HG03175 (cell line): ENCODE measurements at regions not wholly inside any gene's neighbourhood (a gene's known extent, or its start where the extent isn't known, plus 50 kb on each side); places are given as distances from the start of the nearest gene placed in this dataset.

Source experiments
- ATAC-seq: cut with Tn5 transposase; IDR thresholded peaks from one replicate; pipeline ENCODE4 v1.9.1; 2021; ENCODE audit warnings: mild to moderate bottlenecking, moderate library complexity; ENCODE audit not compliant: unreplicated experiment

DNA sequence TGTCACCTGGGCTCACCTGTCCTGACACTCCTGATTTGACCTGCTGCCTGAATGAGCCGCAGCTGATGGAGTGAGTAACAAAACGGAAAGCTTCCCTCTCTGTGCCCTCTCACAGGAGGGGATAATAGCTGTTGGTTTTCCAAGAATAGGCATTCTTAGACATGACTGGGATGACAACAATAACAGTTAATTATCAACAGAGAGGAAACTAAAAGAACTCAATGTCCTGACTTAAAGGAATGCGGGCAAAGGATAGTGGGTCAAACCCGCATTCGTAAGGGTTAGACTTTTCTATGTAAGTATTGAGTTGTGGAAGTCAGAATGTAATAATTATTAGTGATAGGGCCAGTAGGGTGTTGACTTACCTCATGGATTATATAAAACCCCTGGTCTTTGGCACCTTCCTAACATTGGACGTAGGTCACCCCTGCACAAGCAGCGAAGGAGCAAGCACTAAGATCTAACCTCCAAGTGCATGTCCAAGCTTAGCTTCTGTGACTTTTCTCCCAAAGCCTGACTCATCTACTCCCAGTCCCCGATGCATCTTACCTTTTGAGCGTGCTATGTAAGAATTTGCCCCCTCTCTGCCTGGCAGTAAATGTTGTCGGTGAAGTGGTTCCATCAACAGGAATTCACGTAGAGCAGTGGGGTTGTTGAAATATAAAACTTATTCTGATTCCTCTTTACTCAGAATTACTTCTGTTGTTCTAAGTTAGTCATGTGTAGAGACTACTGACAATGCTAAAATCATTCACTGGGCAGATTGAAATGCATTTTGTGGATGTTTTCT, 442.3 kb downstream of the FGF9 start:
- ATAC-seq, result no peak

DNA sequence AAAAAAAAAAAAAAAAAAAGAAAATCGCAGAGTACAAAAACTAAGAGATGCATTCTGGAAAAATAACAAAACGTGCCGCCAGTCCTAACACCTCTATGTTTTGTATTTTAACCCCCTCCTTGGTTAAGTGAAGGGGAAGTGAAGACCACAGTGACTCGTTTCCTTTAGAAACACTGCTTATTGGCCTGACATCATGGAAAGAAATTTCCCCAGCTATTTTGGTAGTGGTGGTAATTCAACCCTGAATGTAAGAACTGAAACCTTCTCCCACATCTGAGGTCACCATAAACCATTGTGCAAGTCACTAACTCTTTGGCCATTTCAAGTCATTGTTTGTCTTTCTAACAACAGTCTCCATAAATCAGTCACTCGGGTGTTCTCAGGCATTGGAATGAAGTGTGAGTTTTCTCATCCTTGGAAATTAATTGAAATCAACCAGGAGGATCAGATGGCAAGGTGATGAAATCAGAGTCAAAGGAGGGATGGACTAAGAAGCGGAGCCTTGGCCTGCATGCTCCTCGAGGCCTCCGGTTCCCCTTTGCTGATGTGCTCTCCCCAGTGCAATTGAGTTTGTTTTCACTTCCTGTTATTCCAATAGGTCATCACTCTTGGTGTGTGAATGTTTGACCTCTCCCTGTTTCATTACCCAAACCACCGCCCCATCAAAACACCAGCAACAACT, 443.9 kb downstream of the FGF9 start:
- peak; percentile 90 for ATAC-seq

DNA sequence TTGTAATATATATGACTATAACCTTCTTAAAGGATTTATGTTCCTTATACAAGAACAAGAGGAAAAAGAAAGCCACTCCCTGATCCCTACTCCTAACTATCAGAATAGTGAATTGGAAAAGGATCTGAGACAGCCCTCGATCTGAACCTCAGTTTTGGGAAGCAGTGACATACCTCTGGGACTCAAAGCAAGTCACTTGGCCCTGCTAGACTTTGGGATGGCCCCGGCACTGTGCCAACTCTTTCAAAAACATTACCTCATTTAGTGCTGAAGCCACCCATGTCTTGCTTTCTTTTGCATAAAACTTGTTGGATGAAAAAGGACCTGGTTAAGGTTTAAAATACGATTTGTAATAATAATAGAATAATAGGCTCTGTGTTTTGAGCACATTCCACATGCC, 447.3 kb downstream of the FGF9 start:
- ATAC-seq, result no peak

DNA sequence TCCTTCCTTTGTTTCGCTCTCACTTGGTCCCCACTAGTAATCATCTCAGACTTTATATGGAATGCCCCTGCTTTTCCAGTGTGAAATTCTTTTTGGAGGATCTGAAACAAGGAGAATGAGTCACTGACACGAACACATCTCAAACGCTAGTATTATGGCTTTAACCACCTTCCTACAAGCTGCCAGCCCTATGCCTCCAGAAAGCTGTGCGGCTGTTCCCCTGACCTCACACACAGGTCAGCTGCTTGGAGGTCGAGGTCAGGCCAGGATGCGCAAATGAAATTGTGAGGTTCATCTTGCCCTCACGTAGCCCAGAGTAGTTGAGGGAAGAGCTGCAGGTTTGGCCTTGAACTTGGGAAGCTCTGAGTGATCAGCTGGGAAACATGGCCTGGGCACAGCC, 449.8 kb downstream of the FGF9 start:
- no peak for ATAC-seq

DNA sequence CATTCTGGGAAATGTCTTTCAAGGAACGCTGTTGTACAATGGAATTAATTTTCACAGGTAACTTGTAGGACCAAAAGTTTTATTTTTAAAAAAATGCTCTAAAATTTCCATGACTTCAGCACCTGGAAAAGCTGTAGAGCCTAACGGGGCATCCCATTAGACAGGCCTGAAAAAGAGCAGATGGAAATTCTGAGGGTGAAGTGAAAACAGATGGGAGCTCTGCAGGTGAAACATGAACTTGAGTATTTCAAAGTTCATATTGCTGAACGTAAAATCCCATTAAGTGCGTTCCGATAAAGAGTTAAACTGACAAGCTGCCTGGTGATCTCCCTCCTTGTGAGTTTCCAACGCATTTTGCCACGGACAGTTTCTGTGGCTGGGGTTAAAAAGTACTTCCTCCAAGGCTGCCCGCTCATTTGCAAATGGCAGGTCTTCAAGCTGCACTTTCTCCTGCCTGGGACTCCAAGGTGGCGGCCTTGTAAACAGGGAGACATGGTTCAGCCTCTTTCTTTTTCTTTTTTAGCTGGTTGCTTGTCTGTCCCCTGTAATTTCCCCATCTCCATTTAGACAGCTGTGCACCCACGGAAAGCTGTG, 450.4 kb downstream of the FGF9 start:
- no peak for ATAC-seq

DNA sequence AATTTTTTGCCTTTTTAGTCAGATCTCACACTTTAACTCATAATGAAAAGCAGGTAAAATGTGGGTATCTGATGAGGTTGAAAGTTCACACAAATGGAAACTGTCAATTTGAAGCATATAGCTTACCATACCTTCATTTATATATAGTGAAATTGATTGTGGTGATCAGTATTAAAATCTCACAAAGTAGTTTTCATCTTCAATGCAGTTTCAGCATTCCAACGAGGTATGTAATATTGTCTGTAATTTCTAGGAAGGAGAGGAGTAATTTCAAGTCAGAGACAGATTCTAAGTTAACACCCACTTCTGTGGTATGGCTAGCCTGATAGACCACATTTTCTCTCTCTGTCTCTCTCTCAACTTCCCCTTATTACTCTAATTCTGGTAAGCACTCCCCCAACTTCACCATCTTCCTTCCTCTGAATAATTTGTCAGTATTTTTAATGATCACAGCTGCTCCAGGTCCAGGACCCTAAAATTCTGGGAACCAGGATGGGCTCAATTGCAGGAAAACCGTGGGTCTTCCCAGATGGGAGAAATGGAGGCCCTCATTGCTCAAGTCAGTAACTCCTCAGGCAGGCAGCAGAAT, 455.7 kb downstream of the FGF9 start:
- peak; percentile 98 for ATAC-seq

DNA sequence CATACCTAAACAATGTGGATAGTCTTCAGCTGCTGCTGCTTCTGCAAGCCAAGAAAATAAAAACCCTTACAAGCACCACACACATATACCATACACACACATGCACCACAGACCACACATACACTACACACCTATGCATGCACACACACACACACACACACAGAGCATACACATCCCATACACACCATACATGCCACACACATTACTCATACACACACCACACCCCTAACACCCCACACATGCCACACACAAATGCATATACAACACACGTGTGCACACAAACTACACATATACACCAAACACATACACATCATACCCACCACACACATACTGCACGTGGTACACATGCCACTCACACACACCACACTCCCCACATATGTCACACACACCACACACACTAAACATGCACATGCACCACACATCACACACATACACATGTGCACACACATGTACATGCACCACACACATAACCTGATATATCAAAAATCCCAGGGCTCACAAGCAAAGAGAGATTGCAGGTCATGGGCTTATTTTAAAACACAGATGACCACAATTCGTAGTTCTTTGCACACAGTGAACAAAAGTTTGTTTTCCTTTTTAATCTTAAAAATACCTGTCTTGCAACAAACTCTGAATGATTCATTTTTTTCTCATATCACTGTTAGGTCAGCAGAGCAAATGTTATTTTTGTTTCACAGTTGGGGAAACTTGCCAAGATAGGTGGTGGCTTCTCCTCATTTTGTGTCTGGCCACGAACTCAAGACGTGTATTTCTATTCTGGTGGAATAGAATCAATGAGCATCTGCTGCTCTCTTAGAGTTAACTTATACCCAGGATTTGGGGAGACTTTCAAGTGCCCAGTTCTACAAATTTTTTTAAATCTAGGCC, 456.6 kb downstream of the FGF9 start:
- ATAC-seq, result no peak

DNA sequence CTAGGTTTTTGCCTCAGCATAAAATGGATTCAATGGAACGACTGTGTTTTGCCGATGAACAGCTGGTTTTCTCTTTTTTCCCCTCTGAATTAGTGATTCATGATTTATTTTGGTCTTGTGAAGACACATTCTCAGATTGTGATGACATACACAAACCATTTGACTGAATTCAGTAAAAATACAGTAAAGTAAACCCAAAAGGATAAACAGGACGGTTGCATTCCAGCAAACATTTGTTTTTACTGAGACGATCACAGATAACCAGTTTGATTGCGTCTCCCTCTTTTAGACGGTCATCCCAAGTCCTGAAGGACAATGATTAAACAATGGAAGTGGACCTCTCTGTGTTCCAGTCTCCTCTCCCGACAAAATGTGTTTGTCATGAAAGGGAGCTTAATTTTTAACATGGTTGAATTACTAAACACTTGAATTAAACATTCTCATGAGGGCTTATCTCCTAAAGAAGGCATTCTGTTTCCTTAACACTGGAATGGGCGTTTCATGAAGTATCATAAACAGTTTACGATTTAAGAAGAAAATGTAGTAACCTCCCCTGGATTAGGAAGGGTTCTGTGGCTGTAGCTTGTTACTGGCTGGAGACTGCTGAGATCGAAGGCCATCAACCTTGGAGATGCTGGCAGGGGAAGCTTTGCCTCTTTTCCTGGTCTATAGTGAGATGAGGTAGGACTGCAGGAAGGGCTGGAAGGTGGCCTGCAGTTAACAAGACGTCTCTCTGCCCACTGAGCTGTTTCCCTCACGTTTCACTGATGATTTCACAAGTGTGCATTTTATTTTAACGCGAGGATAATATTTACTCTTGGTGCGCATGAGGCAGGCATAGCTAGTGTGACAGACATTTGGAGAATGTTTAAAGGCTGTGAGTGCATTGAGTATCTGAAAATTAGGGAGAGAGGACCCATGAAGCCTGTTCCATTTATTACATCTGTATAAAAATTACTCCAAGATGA, 457.9 kb downstream of the FGF9 start:
- ATAC-seq, result no peak

DNA sequence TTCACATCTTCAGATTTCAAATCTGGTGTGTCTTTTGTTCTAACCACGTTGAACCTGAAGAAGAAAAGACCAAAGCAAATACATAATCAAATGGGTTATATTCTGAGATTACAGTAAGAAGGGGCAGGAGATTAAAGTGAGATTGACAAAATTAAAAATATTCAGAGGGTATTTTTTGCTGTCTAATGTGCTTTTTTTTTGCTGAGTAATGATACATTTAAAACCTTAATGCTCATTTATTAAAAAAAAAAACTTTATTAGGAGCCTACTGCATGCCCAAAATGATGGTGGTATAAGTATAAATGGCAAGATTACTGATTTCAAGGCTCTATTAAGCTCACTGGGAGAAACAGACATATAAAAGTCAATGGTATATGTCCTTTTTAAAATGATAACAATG, 459.4 kb downstream of the FGF9 start:
- ATAC-seq, result no peak

DNA sequence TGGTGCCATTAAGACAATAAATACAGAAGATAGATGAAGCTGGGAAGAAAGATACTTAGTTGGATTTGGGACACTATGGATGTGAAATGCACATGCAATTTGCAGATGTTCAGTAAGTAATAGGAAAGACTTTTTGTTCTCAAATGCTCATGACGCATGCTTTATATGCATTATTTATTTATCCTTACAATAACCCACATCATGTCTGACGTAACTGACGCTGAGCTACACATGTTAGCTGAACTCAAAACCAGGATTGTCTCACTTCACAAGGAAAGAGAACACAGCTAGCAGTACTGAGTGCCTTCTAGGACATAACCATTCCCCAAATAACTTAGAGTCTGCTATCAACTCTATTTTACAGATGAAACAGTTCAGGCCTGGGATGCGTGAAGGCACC, 463.4 kb downstream of the FGF9 start:
- no peak for ATAC-seq

DNA sequence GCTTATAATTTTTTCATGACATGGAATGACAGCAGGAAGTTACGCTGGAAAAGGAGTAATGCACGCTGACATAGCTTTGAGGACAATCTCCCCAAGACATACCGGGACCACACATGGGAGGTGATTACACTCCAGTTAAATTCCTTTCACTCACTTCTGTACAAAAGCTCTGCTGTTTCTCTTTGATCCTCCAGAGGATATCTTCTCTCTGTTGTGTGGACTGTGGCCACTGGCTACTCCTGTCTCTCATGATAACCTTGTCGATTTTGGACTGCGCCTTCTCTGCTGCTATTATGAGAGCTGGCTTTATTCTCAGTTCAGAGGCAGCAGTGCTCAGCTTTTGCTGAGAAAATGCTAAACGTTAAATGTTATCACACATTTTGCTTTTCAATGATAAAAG, 464.6 kb downstream of the FGF9 start:
- ATAC-seq, result no peak

DNA sequence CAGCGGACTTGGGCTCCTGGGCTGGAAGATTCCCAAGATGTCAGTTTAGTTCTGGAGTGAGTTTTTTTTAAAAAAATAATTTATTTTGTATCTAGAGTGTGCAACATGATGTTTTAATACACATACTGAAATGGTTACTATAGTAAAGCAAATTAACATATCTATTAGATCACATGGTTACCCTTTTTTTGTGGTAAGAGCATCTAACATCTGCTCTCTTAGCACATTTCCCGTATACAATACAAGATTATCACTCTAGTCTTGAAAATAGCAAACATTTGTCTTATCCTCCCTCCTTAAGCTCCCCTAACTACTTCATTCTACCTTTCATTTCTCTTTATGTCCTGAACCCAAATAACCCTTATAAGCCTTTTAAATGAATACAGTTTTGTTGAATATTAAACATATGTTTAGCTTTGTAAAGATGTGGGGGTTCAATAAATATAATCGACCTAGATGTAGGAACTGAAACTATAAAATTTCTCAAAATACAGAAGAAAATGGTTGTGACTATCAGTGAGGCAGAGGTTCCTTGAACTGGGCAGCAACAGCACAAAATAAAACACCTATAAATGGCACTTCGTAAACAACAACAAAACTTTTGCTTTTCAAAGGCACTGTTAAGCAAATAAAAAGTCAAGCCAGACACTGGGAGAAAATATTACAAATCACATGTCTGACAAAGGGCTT, 466.6 kb downstream of the FGF9 start:
- ATAC-seq, result no peak

DNA sequence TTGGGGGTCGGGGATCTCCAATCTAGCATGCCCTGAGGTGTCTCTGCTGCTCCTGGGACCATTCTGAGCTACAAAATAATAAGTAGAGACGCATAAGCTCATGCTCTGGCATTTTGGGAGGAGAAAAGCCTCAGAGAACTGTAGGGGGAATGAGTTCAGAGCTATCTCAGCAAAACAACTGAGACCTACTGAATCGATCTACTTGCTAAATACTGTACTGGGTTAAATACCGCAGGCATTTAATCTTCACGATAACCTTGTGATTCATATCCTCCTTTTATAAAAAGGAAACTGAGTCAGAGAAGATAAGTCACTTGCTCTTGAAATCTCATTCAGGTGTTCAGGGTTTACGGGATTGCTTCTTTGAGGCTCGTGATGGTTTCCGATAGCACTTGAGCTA, 468.1 kb downstream of the FGF9 start:
- no peak for ATAC-seq

DNA sequence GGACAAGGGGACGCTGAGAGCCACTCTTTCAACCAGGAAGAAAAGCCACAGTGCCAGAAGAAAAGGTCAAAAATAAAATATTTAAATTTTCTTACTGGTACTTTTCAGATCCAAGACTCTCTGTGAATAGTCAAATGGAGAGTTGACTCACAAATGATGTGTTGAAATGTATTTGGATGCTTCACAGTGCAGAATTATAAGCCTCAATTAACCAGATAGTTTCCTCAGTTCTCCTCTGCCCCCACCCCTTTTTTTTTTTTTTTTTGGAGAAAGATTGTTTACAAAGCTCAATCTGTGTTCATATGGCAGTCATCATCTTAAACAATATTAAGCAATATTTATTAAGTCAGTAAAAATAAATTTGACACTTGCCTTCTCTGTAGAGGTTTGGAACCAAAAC, 470.8 kb downstream of the FGF9 start:
- no peak for ATAC-seq

DNA sequence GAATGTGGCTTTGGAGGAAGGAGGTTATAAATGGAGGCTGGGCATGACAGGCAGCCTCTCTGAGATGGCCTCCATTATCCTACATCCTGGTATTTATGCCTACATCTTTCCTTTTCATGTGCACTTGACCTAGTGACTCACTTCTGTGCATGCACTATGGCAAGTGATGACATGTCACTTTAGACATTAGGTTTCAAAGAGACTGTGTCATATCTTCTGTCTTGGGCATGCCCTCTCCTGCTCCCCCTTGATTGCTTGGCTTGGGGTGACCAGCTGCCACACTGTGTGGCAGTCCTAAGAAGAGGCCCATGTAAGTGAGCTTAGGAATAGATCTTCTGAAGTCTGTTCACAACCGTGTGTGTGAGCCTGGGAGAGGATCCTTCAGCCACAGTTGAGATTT, 472.8 kb downstream of the FGF9 start:
- ATAC-seq, result no peak

DNA sequence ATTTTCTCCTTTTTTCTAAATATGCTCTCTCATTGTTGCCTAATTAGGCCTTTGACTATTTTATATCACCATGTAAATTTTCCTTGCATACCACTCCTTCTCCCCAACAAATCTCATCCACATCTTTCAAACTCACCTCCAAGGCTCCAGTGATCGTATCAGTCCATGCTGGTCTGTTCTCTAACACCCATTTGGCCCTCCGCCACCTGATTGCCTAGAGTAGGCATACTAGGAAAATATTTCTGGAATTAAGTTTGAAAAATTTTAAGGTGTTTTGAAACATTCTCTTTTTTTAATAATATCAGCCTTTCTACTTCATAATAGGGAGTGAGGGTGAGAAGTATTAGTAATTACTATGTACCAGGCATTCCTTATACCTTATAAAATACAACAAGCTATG, 473.9 kb downstream of the FGF9 start:
- ATAC-seq, result no peak

DNA sequence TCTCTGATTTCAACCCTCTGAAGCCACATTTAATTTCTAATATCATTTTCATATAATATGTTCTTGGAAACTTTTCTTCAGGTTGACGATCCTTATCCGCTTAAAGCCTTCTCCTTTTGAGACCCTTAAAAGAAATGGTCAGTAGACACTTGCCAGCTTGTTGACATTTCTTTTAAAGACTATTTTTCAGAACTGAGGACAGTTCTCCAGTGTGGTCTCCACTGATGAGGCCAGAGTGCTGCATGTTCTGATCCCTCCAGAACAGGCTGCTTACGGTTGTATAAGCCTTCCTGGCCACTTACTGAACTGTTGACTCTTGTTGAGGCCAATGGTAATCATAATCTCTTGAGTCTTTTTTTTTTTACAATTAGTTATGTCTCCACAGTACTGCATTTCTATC, 477.3 kb downstream of the FGF9 start:
- ATAC-seq, result no peak

DNA sequence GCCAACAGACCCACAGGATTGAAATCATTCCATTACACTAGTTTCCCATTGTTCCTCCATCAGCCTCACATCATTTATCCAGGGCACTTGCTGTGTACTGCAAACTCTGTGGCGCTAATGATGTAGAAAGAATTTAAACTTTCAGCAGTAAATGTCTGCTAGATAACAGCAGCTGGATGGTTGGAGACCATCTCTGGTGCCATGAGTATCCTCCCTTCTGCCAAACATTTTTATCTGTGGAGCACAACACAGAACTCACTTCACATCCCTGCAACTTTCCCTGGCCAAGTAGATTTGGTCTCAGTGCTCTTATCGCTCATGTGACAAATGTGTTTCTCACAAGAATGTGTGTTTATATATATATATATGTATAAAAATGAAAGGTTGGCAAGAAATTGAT, 481.9 kb downstream of the FGF9 start:
- ATAC-seq, result no peak

DNA sequence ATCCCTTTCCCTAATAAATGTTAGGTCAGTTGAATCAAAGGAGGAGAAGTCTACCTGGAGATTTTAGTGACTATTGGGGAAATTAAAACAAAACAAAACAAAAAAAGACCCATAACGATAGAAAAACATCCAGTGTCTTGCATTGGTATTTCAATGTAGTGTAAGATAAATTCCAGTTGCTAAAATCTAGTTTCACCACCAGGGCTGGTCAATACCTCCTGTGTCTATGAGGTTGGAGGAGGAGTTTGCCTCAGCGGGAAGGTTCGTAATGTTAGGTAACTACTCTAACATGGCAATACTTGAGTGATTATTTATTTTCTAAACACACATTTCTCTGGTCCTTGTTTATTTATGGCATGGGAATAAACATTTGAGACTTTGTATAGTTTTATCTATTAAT, 483.2 kb downstream of the FGF9 start:
- no peak for ATAC-seq
